Natural killer cell (primary cell): ENCODE measurements at regions not wholly inside any gene's neighbourhood (a gene's known extent, or its start where the extent isn't known, plus 50 kb on each side); places are given as distances from the start of the nearest gene placed in this dataset.

ENCODE experiments used
- ATAC-seq, 3 donors: fragments of 150-1000 bp in 2 of 3; fragments of 200-7000 bp in 1 of 3; cut with Tn5 transposase; 1 replicate in 1 of 3; 2 replicates in 2 of 3; pipeline ENCODE4 v1.10.0; 2021; ENCODE audit warnings: mild to moderate bottlenecking in 2 of 3, moderate library complexity in 2 of 3
- DNase-seq, 2 donors: peaks; one replicate each; pipeline versions ENCODE4 v3.0.0 to v3.0.0-alpha.2; 2013 to 2021; ENCODE audit warnings: mixed read lengths in 1 of 2
- H3K27ac ChIP-seq: one replicate; pipeline ENCODE4 v1.5.1; 2013; ENCODE audit warnings: mild to moderate bottlenecking, low read length
- H3K27me3 ChIP-seq: one replicate; pipeline ENCODE4 v1.6.1; 2013; ENCODE audit warnings: low read length; ENCODE audit not compliant: control insufficient read depth, insufficient read depth
- H3K36me3 ChIP-seq: one replicate; pipeline ENCODE4 v1.6.1; 2013; ENCODE audit warnings: low read length; ENCODE audit not compliant: control insufficient read depth, insufficient read depth
- H3K4me1 ChIP-seq: one replicate; pipeline ENCODE4 v1.6.1; 2013; ENCODE audit warnings: low read length; ENCODE audit not compliant: control insufficient read depth, insufficient read depth
- H3K4me3 ChIP-seq: one replicate; pipeline ENCODE4 v1.5.1; 2013; ENCODE audit warnings: low read length
- H3K9me3 ChIP-seq: one replicate; pipeline ENCODE4 v1.6.1; 2013; ENCODE audit warnings: low read length; ENCODE audit not compliant: control insufficient read depth, insufficient read depth
- H3K27ac Mint-ChIP-seq, 2 donors: one replicate each; pipeline ENCODE4 v1.8.0; 2022; ENCODE audit warnings: mild to moderate bottlenecking in 2 of 2, mixed read lengths in 2 of 2, moderate library complexity in 1 of 2
- H3K27me3 Mint-ChIP-seq, 2 donors: one replicate each; pipeline ENCODE4 v1.8.0; 2022; ENCODE audit warnings: low read depth in 2 of 2, mixed read lengths in 2 of 2
- H3K36me3 Mint-ChIP-seq: one replicate; pipeline ENCODE4 v1.8.0; 2022; ENCODE audit warnings: mixed read lengths
- H3K4me1 Mint-ChIP-seq, 2 donors: one replicate each; pipeline ENCODE4 v1.8.0; 2022; ENCODE audit warnings: mixed read lengths in 2 of 2
- H3K4me3 Mint-ChIP-seq: one replicate; pipeline ENCODE4 v1.8.0; 2022; ENCODE audit warnings: mild to moderate bottlenecking, moderate library complexity, mixed read lengths
- H3K9me3 Mint-ChIP-seq, 2 donors: one replicate each; pipeline ENCODE4 v1.8.0; 2022; ENCODE audit warnings: mixed read lengths in 2 of 2
- CTCF ChIP-seq: fragments of 200-600 bp; IDR thresholded peaks from one replicate; pipeline ENCODE4 v1.8.0; 2022; ENCODE audit warnings: antibody characterized with exemption
- WGBS: methylation state at CpG from one replicate; pipeline ENCODE4 v1.1.7; 2013; ENCODE audit warnings: missing lambda C conversion rate; ENCODE audit not compliant: insufficient coverage; 5-methylcytosine and 5-hydroxymethylcytosine counted together
- intact Hi-C: fragments of 100-400 bp; cut with micrococcal nuclease; formaldehyde crosslinking; loops from one replicate; pipeline ENCODE4 v1.14.2; 2022

- intact Hi-C loops = no loop called here
- no peaks in the 10 kb centered on the region for H3K4me1 Mint-ChIP-seq
- ATAC-seq (no peak), DNase-seq (no peak)
- no peak overlapping the region for H3K4me3 ChIP-seq
- no peak overlapping the region for H3K4me3 Mint-ChIP-seq
- no peaks in the 10 kb centered on the region for H3K9me3 ChIP-seq
- H3K9me3 Mint-ChIP-seq = no peaks in the 10 kb centered on the region
- no peak for TF ChIP-seq CTCF
- H3K36me3 Mint-ChIP-seq = no peaks in the 10 kb centered on the region
- no peak overlapping the region for H3K27ac Mint-ChIP-seq
- no peaks in the 10 kb centered on the region for H3K27me3 ChIP-seq
- H3K4me1 ChIP-seq = no peaks in the 10 kb centered on the region
- H3K27ac ChIP-seq = no peak overlapping the region
- WGBS = 91% methylated on average over 3 of the region's 3 CpGs
- H3K36me3 ChIP-seq = no peaks in the 10 kb centered on the region
- peaks cover 0 to 2% of the 10 kb centered on the region in 2 donors for H3K27me3 Mint-ChIP-seq
Observed at GRCh38 chr7:140283472-140283871, 106.7 kb upstream of the KDM7A start.

GRCh38 chr7:140281960-140282359, 105.2 kb upstream of the KDM7A start:
- Mint-ChIP-seq H3K27ac (no peak overlapping the region), H3K4me3 (no peak overlapping the region), H3K27me3 (peaks cover 0 to 2% of the 10 kb centered on the region in 2 donors), H3K4me1 (no peaks in the 10 kb centered on the region), H3K36me3 (no peaks in the 10 kb centered on the region), H3K9me3 (no peaks in the 10 kb centered on the region)
- Histone ChIP-seq H3K36me3 (no peaks in the 10 kb centered on the region), H3K27ac (no peak overlapping the region), H3K9me3 (no peaks in the 10 kb centered on the region), H3K27me3 (no peaks in the 10 kb centered on the region), H3K4me3 (no peak overlapping the region), H3K4me1 (no peaks in the 10 kb centered on the region)
- WGBS = 92% methylated on average over 5 of the region's 5 CpGs
- no peak for TF ChIP-seq CTCF
- intact Hi-C loops = no loop called here
- no peak for DNase-seq
- no peak for ATAC-seq

- no peak overlapping the region for H3K27ac ChIP-seq
- H3K9me3 Mint-ChIP-seq = no peaks in the 10 kb centered on the region
- no peaks in the 10 kb centered on the region for H3K27me3 ChIP-seq
- H3K4me1 ChIP-seq = no peaks in the 10 kb centered on the region
- no peaks in the 10 kb centered on the region for H3K36me3 Mint-ChIP-seq
- H3K36me3 ChIP-seq = no peaks in the 10 kb centered on the region
- no peak for ATAC-seq
- H3K4me3 Mint-ChIP-seq = no peak overlapping the region
- H3K27me3 Mint-ChIP-seq = peaks cover 0 to 2% of the 10 kb centered on the region in 2 donors
- WGBS = 94% methylated on average over 3 of the region's 3 CpGs
- no peak for DNase-seq
- H3K4me1 Mint-ChIP-seq = no peaks in the 10 kb centered on the region
- no peaks in the 10 kb centered on the region for H3K9me3 ChIP-seq
- H3K4me3 ChIP-seq = no peak overlapping the region
- intact Hi-C loops = no loop called here
- TF ChIP-seq CTCF = no peak
- no peak overlapping the region for H3K27ac Mint-ChIP-seq
Observed at GRCh38 chr7:140281255-140281654, 104.5 kb upstream of the KDM7A start.

- ATAC-seq (no peak), DNase-seq (no peak)
- 90% methylated on average over 3 of the region's 5 CpGs for WGBS
- Histone ChIP-seq H3K4me1 (no peaks in the 10 kb centered on the region), H3K4me3 (no peak overlapping the region), H3K9me3 (no peaks in the 10 kb centered on the region), H3K36me3 (no peaks in the 10 kb centered on the region), H3K27ac (no peak overlapping the region), H3K27me3 (no peaks in the 10 kb centered on the region)
- Mint-ChIP-seq H3K4me3 (no peak overlapping the region), H3K27ac (no peak overlapping the region), H3K27me3 (peaks cover 0 to 2% of the 10 kb centered on the region in 2 donors), H3K9me3 (no peaks in the 10 kb centered on the region), H3K36me3 (no peaks in the 10 kb centered on the region), H3K4me1 (no peaks in the 10 kb centered on the region)
- no peak for TF ChIP-seq CTCF
- intact Hi-C loops = no loop called here
Observed at GRCh38 chr7:140276001-140276400, 99.2 kb upstream of the KDM7A start.
